HG02763 (cell line): ENCODE measurements at regions not wholly inside any gene's neighbourhood (a gene's known extent, or its start where the extent isn't known, plus 50 kb on each side); places are given as distances from the start of the nearest gene placed in this dataset.
"Not testable (repeated sequence)": the region's sequence is repeated elsewhere in the genome, so short reads cannot be mapped to it uniquely, and the experiment has no call there.

Source experiments
- ATAC-seq: cut with Tn5 transposase; IDR thresholded peaks from one replicate; pipeline ENCODE4 v1.9.1; 2021; ENCODE audit warnings: mild to moderate bottlenecking, moderate library complexity; ENCODE audit not compliant: unreplicated experiment

- ATAC-seq = no peak
Observed at GRCh38 chr7:51973939-51974338, 657.3 kb upstream of the COBL start.

GRCh38 chr7:51973071-51973470, 656.5 kb upstream of the COBL start:
- no peak for ATAC-seq

- ATAC-seq = no peak
Observed at GRCh38 chr7:51970961-51971665, 654.5 kb upstream of the COBL start.

- no peak for ATAC-seq
Observed at GRCh38 chr7:51968461-51968860, 651.9 kb upstream of the COBL start.

- ATAC-seq = no peak
Observed at GRCh38 chr7:51965454-51965853, 648.8 kb upstream of the COBL start.

GRCh38 chr7:51961804-51962203, 645.2 kb upstream of the COBL start:
- ATAC-seq = no peak

GRCh38 chr7:51950813-51951212, 634.2 kb upstream of the COBL start:
- ATAC-seq = no peak

GRCh38 chr7:51949726-51950644, 633.4 kb upstream of the COBL start:
- ATAC-seq = no peak

GRCh38 chr7:51930834-51931233, 614.2 kb upstream of the COBL start:
- ATAC-seq = no peak

GRCh38 chr7:51929818-51930217, 613.2 kb upstream of the COBL start:
- no peak for ATAC-seq

- ATAC-seq = no peak
Observed at GRCh38 chr7:51927738-51928137, 611.1 kb upstream of the COBL start.

GRCh38 chr7:51918581-51918980, 602.0 kb upstream of the COBL start:
- no peak for ATAC-seq

- ATAC-seq = no peak
Observed at GRCh38 chr7:51901489-51901840, 584.9 kb upstream of the COBL start.

- not testable (repeated sequence) for ATAC-seq
Observed at GRCh38 chr7:51900755-51901488, 584.3 kb upstream of the COBL start.

- no peak for ATAC-seq
Observed at GRCh38 chr7:51899611-51900010, 583.0 kb upstream of the COBL start.

- no peak for ATAC-seq
Observed at GRCh38 chr7:51882412-51882811, 565.8 kb upstream of the COBL start.

GRCh38 chr7:51881309-51881708, 564.7 kb upstream of the COBL start:
- ATAC-seq = no peak

- ATAC-seq = no peak
Observed at GRCh38 chr7:51878865-51879264, 562.3 kb upstream of the COBL start.

GRCh38 chr7:51869452-51869851, 552.8 kb upstream of the COBL start:
- ATAC-seq = no peak

GRCh38 chr7:51867117-51867516, 550.5 kb upstream of the COBL start:
- no peak for ATAC-seq

- ATAC-seq = no peak
Observed at GRCh38 chr7:51860305-51860704, 543.7 kb upstream of the COBL start.

GRCh38 chr7:51850126-51850525, 533.5 kb upstream of the COBL start:
- no peak for ATAC-seq
